Body of pancreas (tissue), 4 donors: ENCODE measurements at regions not wholly inside any gene's neighbourhood (a gene's known extent, or its start where the extent isn't known, plus 50 kb on each side); places are given as distances from the start of the nearest gene placed in this dataset.

ENCODE experiments used
- POLR2A ChIP-seq, 3 donors: fragments of 450-650 bp; IDR thresholded peaks; one replicate each; pipeline ENCODE4 v1.6.1; 2016; ENCODE audit warnings: antibody characterized with exemption in 3 of 3, mild to moderate bottlenecking in 2 of 3
- TF ChIP-seq, protein P1 (sequence below), 7 experiments: fragments of 450-650 bp in 4 of 7; fragments of 200-600 bp in 3 of 7; sonication (generic) in 3 of 7; IDR thresholded peaks; one replicate each; pipeline ENCODE4 v1.5.1; 2016 to 2019; ENCODE audit warnings: antibody characterized with exemption in 7 of 7

DNA sequence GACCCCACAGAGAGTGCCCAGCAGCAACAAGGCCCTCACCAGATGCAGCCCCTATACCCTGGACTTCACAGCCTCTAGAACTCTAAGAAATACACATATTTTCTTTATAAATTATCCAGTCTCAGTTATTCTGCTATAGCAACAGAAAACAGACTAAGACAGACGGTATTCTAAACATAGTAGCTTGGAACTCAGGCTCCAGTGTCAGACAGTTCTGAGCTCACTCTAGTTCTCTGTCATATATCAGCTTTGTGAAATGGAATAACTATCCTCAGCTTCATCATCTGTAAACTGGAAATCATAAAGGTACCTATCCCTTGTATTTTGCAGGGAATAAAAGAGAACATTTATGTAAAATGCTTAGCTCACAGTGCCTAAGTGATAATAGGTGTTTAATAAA is 127.4 kb downstream of the GLUL start:
- TF ChIP-seq, protein P1, sequence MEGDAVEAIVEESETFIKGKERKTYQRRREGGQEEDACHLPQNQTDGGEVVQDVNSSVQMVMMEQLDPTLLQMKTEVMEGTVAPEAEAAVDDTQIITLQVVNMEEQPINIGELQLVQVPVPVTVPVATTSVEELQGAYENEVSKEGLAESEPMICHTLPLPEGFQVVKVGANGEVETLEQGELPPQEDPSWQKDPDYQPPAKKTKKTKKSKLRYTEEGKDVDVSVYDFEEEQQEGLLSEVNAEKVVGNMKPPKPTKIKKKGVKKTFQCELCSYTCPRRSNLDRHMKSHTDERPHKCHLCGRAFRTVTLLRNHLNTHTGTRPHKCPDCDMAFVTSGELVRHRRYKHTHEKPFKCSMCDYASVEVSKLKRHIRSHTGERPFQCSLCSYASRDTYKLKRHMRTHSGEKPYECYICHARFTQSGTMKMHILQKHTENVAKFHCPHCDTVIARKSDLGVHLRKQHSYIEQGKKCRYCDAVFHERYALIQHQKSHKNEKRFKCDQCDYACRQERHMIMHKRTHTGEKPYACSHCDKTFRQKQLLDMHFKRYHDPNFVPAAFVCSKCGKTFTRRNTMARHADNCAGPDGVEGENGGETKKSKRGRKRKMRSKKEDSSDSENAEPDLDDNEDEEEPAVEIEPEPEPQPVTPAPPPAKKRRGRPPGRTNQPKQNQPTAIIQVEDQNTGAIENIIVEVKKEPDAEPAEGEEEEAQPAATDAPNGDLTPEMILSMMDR (IDR thresholded peaks at IDR 0.05), result no peak
- no peak for TF ChIP-seq POLR2A (IDR thresholded peaks at IDR 0.05)
